Dendritic cell treated with granulocyte-macrophage colony-stimulating factor and Interleukin-4, amounts not matched to agents 40 ng/mL and 50 ng/mL, for 4 days (primary cell): ENCODE measurements at regions not wholly inside any gene's neighbourhood (a gene's known extent, or its start where the extent isn't known, plus 50 kb on each side); places are given as distances from the start of the nearest gene placed in this dataset.

ENCODE experiments used
- H3K27ac Mint-ChIP-seq: one replicate; pipeline ENCODE4 v1.8.0; 2022; ENCODE audit warnings: mild to moderate bottlenecking, mixed read lengths
- H3K27me3 Mint-ChIP-seq: one replicate; pipeline ENCODE4 v1.8.0; 2022; ENCODE audit warnings: mild to moderate bottlenecking, mixed read lengths
- H3K36me3 Mint-ChIP-seq: one replicate; pipeline ENCODE4 v1.8.0; 2022; ENCODE audit warnings: low read depth, mixed read lengths
- H3K4me1 Mint-ChIP-seq: one replicate; pipeline ENCODE4 v1.8.0; 2022; ENCODE audit warnings: low read depth, mixed read lengths
- H3K4me3 Mint-ChIP-seq: one replicate; pipeline ENCODE4 v1.8.0; 2022; ENCODE audit warnings: mild to moderate bottlenecking, moderate library complexity, mixed read lengths
- H3K9me3 Mint-ChIP-seq: one replicate; pipeline ENCODE4 v1.8.0; 2022; ENCODE audit warnings: mixed read lengths
- intact Hi-C: fragments of 100-400 bp; cut with micrococcal nuclease; formaldehyde crosslinking; loops from one replicate; pipeline ENCODE4 v1.15.0; 2022

- intact Hi-C loops, result no loop called here
- H3K27me3 Mint-ChIP-seq, result peaks cover 5% of the 10 kb centered on the region
- no peaks in the 10 kb centered on the region for H3K9me3 Mint-ChIP-seq
- H3K36me3 Mint-ChIP-seq, result no peaks in the 10 kb centered on the region
- H3K4me3 Mint-ChIP-seq, result no peak overlapping the region
- H3K27ac Mint-ChIP-seq, result no peak overlapping the region
- no peaks in the 10 kb centered on the region for H3K4me1 Mint-ChIP-seq
These were observed 113.4 kb upstream of the FOXF1 start for GRCh38 chr16:86396901-86397311.

- Mint-ChIP-seq H3K4me3 (no peak overlapping the region), H3K4me1 (no peaks in the 10 kb centered on the region), H3K27me3 (peaks cover 7% of the 10 kb centered on the region), H3K27ac (no peak overlapping the region), H3K9me3 (no peaks in the 10 kb centered on the region), H3K36me3 (no peaks in the 10 kb centered on the region)
- intact Hi-C loops, result no loop called here
These were observed 112.1 kb upstream of the FOXF1 start for GRCh38 chr16:86398201-86398600.

- intact Hi-C loops, result no loop called here
- H3K27me3 Mint-ChIP-seq, result peaks cover 8% of the 10 kb centered on the region
- no peaks in the 10 kb centered on the region for H3K36me3 Mint-ChIP-seq
- no peak overlapping the region for H3K4me3 Mint-ChIP-seq
- H3K9me3 Mint-ChIP-seq, result no peaks in the 10 kb centered on the region
- H3K27ac Mint-ChIP-seq, result no peak overlapping the region
- H3K4me1 Mint-ChIP-seq, result no peaks in the 10 kb centered on the region
These were observed 111.7 kb upstream of the FOXF1 start for GRCh38 chr16:86398622-86399021.

GRCh38 chr16:86401126-86401525, 109.2 kb upstream of the FOXF1 start:
- Mint-ChIP-seq H3K4me1 (no peaks in the 10 kb centered on the region), H3K27me3 (peaks cover 15% of the 10 kb centered on the region), H3K27ac (no peak overlapping the region), H3K9me3 (no peaks in the 10 kb centered on the region), H3K36me3 (no peaks in the 10 kb centered on the region), H3K4me3 (no peak overlapping the region)
- intact Hi-C loops, result no loop called here

- peaks cover 15% of the 10 kb centered on the region for H3K27me3 Mint-ChIP-seq
- H3K27ac Mint-ChIP-seq, result no peak overlapping the region
- H3K4me3 Mint-ChIP-seq, result no peak overlapping the region
- no peaks in the 10 kb centered on the region for H3K4me1 Mint-ChIP-seq
- intact Hi-C loops, result no loop called here
- no peaks in the 10 kb centered on the region for H3K36me3 Mint-ChIP-seq
- H3K9me3 Mint-ChIP-seq, result no peaks in the 10 kb centered on the region
These were observed 107.2 kb upstream of the FOXF1 start for GRCh38 chr16:86403085-86403484.

GRCh38 chr16:86403541-86404163, 106.7 kb upstream of the FOXF1 start:
- Mint-ChIP-seq H3K27me3 (peaks cover 15% of the 10 kb centered on the region), H3K4me3 (no peak overlapping the region), H3K9me3 (no peaks in the 10 kb centered on the region), H3K27ac (no peak overlapping the region), H3K36me3 (no peaks in the 10 kb centered on the region), H3K4me1 (no peaks in the 10 kb centered on the region)
- intact Hi-C loops, result no loop called here

GRCh38 chr16:86404678-86405077, 105.6 kb upstream of the FOXF1 start:
- intact Hi-C loops, result no loop called here
- Mint-ChIP-seq H3K27ac (no peak overlapping the region), H3K9me3 (no peaks in the 10 kb centered on the region), H3K27me3 (peaks cover 15% of the 10 kb centered on the region), H3K36me3 (no peaks in the 10 kb centered on the region), H3K4me1 (no peaks in the 10 kb centered on the region), H3K4me3 (no peak overlapping the region)

- Mint-ChIP-seq H3K4me1 (no peaks in the 10 kb centered on the region), H3K27me3 (peaks cover 15% of the 10 kb centered on the region), H3K27ac (no peak overlapping the region), H3K36me3 (no peaks in the 10 kb centered on the region), H3K4me3 (no peak overlapping the region), H3K9me3 (no peaks in the 10 kb centered on the region)
- intact Hi-C loops, result no loop called here
These were observed 105.0 kb upstream of the FOXF1 start for GRCh38 chr16:86405319-86405718.

GRCh38 chr16:86406056-86406455, 104.3 kb upstream of the FOXF1 start:
- intact Hi-C loops, result no loop called here
- Mint-ChIP-seq H3K4me3 (no peak overlapping the region), H3K36me3 (no peaks in the 10 kb centered on the region), H3K27me3 (peaks cover 15% of the 10 kb centered on the region), H3K4me1 (no peaks in the 10 kb centered on the region), H3K9me3 (no peaks in the 10 kb centered on the region), H3K27ac (no peak overlapping the region)

GRCh38 chr16:86408685-86409084, 101.6 kb upstream of the FOXF1 start:
- Mint-ChIP-seq H3K27ac (no peak overlapping the region), H3K4me3 (no peak overlapping the region), H3K36me3 (no peaks in the 10 kb centered on the region), H3K4me1 (no peaks in the 10 kb centered on the region), H3K9me3 (no peaks in the 10 kb centered on the region), H3K27me3 (peaks cover 6% of the 10 kb centered on the region)
- intact Hi-C loops, result no loop called here

GRCh38 chr16:86410081-86410480, 100.2 kb upstream of the FOXF1 start:
- peaks cover 3% of the 10 kb centered on the region for H3K27me3 Mint-ChIP-seq
- H3K36me3 Mint-ChIP-seq, result no peaks in the 10 kb centered on the region
- H3K9me3 Mint-ChIP-seq, result no peaks in the 10 kb centered on the region
- no peaks in the 10 kb centered on the region for H3K4me1 Mint-ChIP-seq
- no peak overlapping the region for H3K4me3 Mint-ChIP-seq
- no peak overlapping the region for H3K27ac Mint-ChIP-seq
- intact Hi-C loops, result no loop called here

GRCh38 chr16:86410529-86410928, 99.8 kb upstream of the FOXF1 start:
- H3K9me3 Mint-ChIP-seq, result no peaks in the 10 kb centered on the region
- no peaks in the 10 kb centered on the region for H3K4me1 Mint-ChIP-seq
- intact Hi-C loops, result no loop called here
- no peak overlapping the region for H3K4me3 Mint-ChIP-seq
- H3K36me3 Mint-ChIP-seq, result no peaks in the 10 kb centered on the region
- H3K27me3 Mint-ChIP-seq, result peaks cover 2% of the 10 kb centered on the region
- H3K27ac Mint-ChIP-seq, result no peak overlapping the region

GRCh38 chr16:86411897-86412296, 98.4 kb upstream of the FOXF1 start:
- no peak overlapping the region for H3K4me3 Mint-ChIP-seq
- H3K4me1 Mint-ChIP-seq, result no peaks in the 10 kb centered on the region
- intact Hi-C loops, result no loop called here
- H3K36me3 Mint-ChIP-seq, result no peaks in the 10 kb centered on the region
- H3K27ac Mint-ChIP-seq, result no peak overlapping the region
- no peaks in the 10 kb centered on the region for H3K27me3 Mint-ChIP-seq
- H3K9me3 Mint-ChIP-seq, result no peaks in the 10 kb centered on the region

GRCh38 chr16:86414991-86415740, 95.2 kb upstream of the FOXF1 start:
- Mint-ChIP-seq H3K27me3 (no peaks in the 10 kb centered on the region), H3K27ac (no peak overlapping the region), H3K4me1 (no peaks in the 10 kb centered on the region), H3K36me3 (no peaks in the 10 kb centered on the region), H3K4me3 (no peak overlapping the region), H3K9me3 (no peaks in the 10 kb centered on the region)
- intact Hi-C loops, result no loop called here

GRCh38 chr16:86418981-86419380, 91.3 kb upstream of the FOXF1 start:
- Mint-ChIP-seq H3K4me1 (no peaks in the 10 kb centered on the region), H3K36me3 (no peaks in the 10 kb centered on the region), H3K4me3 (no peak overlapping the region), H3K27me3 (peaks cover 2% of the 10 kb centered on the region), H3K27ac (no peak overlapping the region), H3K9me3 (no peaks in the 10 kb centered on the region)
- intact Hi-C loops, result no loop called here
